CD4-positive, CD25-positive, alpha-beta regulatory T cell (primary cell): ENCODE measurements at regions not wholly inside any gene's neighbourhood (a gene's known extent, or its start where the extent isn't known, plus 50 kb on each side); places are given as distances from the start of the nearest gene placed in this dataset.

Experiments
- ATAC-seq, 2 donors: fragments of 150-1000 bp; cut with Tn5 transposase; one replicate each; pipeline ENCODE4 v1.10.0; 2021; ENCODE audit warnings: low read depth in 2 of 2, moderate number of reproducible peaks in 2 of 2, moderate library complexity in 1 of 2
- DNase-seq, 3 donors: peaks; one replicate each; pipeline versions ENCODE4 v3.0.0 to v3.0.0-alpha.2; 2012 to 2022; ENCODE audit warnings: mixed read lengths in 1 of 3
- H3K27ac ChIP-seq: one replicate; pipeline ENCODE4 v1.7.0; 2013; ENCODE audit warnings: mild to moderate bottlenecking, low read length; ENCODE audit not compliant: insufficient read depth, poor library complexity, severe bottlenecking
- H3K27me3 ChIP-seq: one replicate; pipeline ENCODE4 v1.7.0; 2013; ENCODE audit warnings: low read length; ENCODE audit not compliant: control insufficient read depth, insufficient read depth
- H3K36me3 ChIP-seq: one replicate; pipeline ENCODE4 v1.7.0; 2013; ENCODE audit warnings: mild to moderate bottlenecking, low read length, moderate library complexity; ENCODE audit not compliant: control insufficient read depth, insufficient read depth
- H3K4me1 ChIP-seq: 2 replicates; pipeline ENCODE4 v1.7.0; 2013; ENCODE audit warnings: mild to moderate bottlenecking, low read length; ENCODE audit not compliant: insufficient read depth, control insufficient read depth, poor library complexity, severe bottlenecking
- H3K4me3 ChIP-seq: one replicate; pipeline ENCODE4 v1.7.0; 2013; ENCODE audit warnings: low read depth, mild to moderate bottlenecking, low read length, moderate library complexity
- H3K9me3 ChIP-seq, 2 experiments: 1 replicate in 1 of 2; 2 replicates in 1 of 2; pipeline ENCODE4 v1.7.0; 2013; ENCODE audit warnings: low read length in 2 of 2, mild to moderate bottlenecking in 1 of 2, moderate library complexity in 1 of 2; ENCODE audit not compliant: control insufficient read depth in 2 of 2
- H3K27ac Mint-ChIP-seq, 3 donors: one replicate each; pipeline ENCODE4 v1.8.0; 2020 to 2022; ENCODE audit warnings: mild to moderate bottlenecking in 3 of 3, mixed read lengths in 3 of 3, moderate library complexity in 2 of 3
- H3K27me3 Mint-ChIP-seq: one replicate; pipeline ENCODE4 v1.8.0; 2022; ENCODE audit warnings: mild to moderate bottlenecking, mixed read lengths
- H3K36me3 Mint-ChIP-seq: one replicate; pipeline ENCODE4 v1.8.0; 2020; ENCODE audit warnings: mixed read lengths
- H3K4me1 Mint-ChIP-seq, 4 donors: one replicate each; pipeline ENCODE4 v1.8.0; 2020 to 2022; ENCODE audit warnings: mixed read lengths in 4 of 4, mild to moderate bottlenecking in 1 of 4
- H3K4me3 Mint-ChIP-seq, 4 donors: one replicate each; pipeline ENCODE4 v1.8.0; 2020 to 2022; ENCODE audit warnings: mild to moderate bottlenecking in 4 of 4, mixed read lengths in 4 of 4, moderate library complexity in 3 of 4
- H3K9me3 Mint-ChIP-seq, 7 donors: one replicate each; pipeline ENCODE4 v1.8.0; 2020 to 2022; ENCODE audit warnings: mixed read lengths in 7 of 7, mild to moderate bottlenecking in 3 of 7, moderate library complexity in 2 of 7

DNA sequence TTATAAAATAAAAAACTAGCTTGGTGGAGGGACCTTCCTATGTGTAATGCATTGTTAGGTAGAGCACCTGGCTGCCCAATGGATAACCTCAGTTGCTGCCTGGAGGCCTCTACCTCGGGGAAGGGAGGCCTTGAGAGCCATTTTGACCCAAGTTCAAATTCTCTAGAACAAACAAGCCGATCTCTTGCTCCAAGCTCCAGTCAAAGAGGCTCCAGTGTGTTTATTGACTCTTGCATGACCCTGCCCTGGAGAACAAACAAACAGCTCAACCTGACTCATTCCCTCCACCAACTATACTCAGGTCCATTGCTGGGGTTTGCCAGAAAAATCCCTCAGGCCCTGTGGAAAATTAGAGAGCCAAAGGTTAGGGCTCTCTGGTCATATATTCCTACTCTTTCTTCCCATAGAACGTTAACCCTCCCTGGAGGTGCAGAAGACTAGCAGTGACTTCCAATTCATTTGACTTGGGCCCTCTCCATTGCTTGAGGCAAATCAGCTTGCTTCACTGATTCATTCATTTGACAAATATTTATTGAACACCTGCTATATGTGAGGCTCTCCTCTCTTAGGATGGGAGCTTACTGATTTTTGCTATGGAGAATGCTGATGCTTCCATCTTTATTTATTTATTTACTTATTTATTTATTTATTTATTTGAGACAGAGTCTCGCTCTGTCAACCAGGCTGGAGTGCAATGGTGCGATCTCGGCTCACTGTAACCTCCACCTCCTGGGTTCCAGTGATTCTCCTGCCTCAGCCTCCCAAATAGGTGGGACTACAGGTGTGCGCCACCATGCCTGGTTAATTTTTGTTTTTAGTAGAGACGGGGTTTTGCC is 73.7 kb upstream of the CISTR start:
- H3K4me1 ChIP-seq: no peaks in the 10 kb centered on the region
- H3K27ac ChIP-seq: no peak overlapping the region
- H3K27ac Mint-ChIP-seq: no peak overlapping the region
- no peaks in the 10 kb centered on the region for H3K9me3 ChIP-seq
- H3K9me3 Mint-ChIP-seq: peaks cover 0 to 2% (median 0%) of the 10 kb centered on the region in 7 donors
- H3K27me3 Mint-ChIP-seq: peaks cover 43% of the 10 kb centered on the region
- H3K4me1 Mint-ChIP-seq: no peaks in the 10 kb centered on the region
- DNase-seq: no peak
- ATAC-seq: no peak
- no peak overlapping the region for H3K4me3 ChIP-seq
- H3K36me3 Mint-ChIP-seq: no peaks in the 10 kb centered on the region
- no peaks in the 10 kb centered on the region for H3K36me3 ChIP-seq
- H3K27me3 ChIP-seq: peaks cover 29% of the 10 kb centered on the region
- no peak overlapping the region for H3K4me3 Mint-ChIP-seq

DNA sequence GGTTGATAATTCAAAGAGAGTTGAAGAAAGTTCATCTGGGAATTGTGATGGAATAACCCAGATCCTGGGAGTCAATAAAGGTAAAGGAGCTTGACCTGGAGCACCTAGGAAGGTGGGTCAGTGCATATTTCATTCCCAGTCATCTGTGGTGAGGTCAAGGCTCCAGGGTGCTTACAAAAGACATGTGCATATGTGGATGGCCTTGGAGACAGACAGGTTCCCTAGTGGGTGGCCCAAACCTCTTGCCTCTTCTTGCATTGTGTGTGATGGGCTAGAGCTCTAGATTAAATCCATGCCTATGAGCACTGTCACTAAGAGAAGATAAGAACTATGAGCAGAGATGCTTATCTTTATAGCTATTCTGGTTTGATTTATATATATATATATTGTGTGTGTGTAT is 75.5 kb upstream of the CISTR start:
- H3K4me3 ChIP-seq: no peak overlapping the region
- H3K27me3 Mint-ChIP-seq: peaks cover 34% of the 10 kb centered on the region
- no peak overlapping the region for H3K27ac ChIP-seq
- H3K27me3 ChIP-seq: peaks cover 19% of the 10 kb centered on the region
- H3K36me3 ChIP-seq: no peaks in the 10 kb centered on the region
- no peaks in the 10 kb centered on the region for H3K4me1 Mint-ChIP-seq
- ATAC-seq: no peak
- peaks cover 0 to 2% (median 0%) of the 10 kb centered on the region in 7 donors for H3K9me3 Mint-ChIP-seq
- no peak for DNase-seq
- no peaks in the 10 kb centered on the region for H3K4me1 ChIP-seq
- H3K9me3 ChIP-seq: no peaks in the 10 kb centered on the region
- H3K36me3 Mint-ChIP-seq: no peaks in the 10 kb centered on the region
- no peak overlapping the region for H3K4me3 Mint-ChIP-seq
- no peak overlapping the region for H3K27ac Mint-ChIP-seq

DNA sequence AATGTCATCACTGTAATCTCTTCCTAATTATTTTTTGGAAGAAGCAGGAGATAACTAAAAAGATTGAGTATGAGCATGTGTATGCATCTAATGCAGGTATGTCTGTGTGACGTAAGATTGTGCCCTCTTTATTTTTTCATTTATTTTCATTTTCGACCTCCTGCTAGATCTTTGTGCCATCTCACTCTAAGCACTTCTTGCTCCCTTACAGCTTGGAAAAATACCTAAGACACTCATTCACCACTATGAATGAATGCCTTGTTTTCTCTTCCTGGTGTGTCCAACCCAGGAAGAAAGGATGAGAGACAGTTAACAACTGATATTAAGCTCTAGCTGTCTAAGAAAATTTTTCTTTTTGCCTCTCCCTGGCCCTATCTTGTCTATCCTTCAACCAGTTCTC is 76.8 kb upstream of the CISTR start:
- H3K27ac Mint-ChIP-seq: no peak overlapping the region

DNA sequence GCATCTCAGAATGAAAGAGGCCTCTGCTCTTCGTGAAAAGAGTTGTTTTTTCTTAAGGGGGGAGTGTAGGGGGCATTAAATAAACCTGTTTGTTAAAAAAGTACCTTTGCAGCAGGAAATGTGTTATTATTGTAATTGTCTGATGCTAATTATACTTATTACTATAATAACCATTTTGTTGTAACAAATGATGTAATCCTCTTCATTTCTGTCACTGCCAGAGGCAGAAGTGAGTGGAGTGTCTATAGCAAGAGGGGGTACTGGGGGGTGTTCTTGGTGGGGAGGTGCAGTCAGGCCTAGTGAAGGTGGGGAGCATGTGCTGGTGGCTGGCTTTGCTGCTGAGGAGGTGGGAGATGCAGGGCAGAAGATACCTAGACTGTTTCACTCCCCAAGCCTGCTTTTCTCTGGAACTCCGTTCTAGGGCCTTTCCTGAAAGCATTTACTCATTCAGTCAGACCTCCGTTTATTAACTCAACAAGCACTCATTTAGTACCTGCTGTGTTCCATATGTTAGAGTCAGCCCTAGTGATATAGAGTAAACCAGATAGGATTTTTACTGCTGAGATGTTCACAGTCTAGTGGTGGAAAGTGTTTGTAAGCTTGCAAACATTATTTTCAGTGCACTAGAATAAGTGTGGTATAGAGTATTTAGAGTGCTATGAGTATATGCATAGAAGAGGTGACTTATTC is 77.5 kb upstream of the CISTR start:
- Mint-ChIP-seq H3K9me3 (peaks cover 0 to 1% (median 0%) of the 10 kb centered on the region in 7 donors), H3K27me3 (peaks cover 41% of the 10 kb centered on the region), H3K36me3 (no peaks in the 10 kb centered on the region), H3K27ac (no peak overlapping the region), H3K4me3 (no peak overlapping the region), H3K4me1 (no peaks in the 10 kb centered on the region)
- DNase-seq: no peak
- H3K4me1 ChIP-seq: no peaks in the 10 kb centered on the region
- no peaks in the 10 kb centered on the region for H3K36me3 ChIP-seq
- H3K27me3 ChIP-seq: peaks cover 22% of the 10 kb centered on the region
- H3K4me3 ChIP-seq: no peak overlapping the region
- no peak for ATAC-seq
- H3K9me3 ChIP-seq: no peaks in the 10 kb centered on the region
- no peak overlapping the region for H3K27ac ChIP-seq

More for the DNA sequence above, 76.8 kb upstream of the CISTR start:
- Mint-ChIP-seq H3K36me3 (no peaks in the 10 kb centered on the region), H3K9me3 (peaks cover 0 to 2% (median 0%) of the 10 kb centered on the region in 7 donors), H3K4me1 (no peaks in the 10 kb centered on the region), H3K27me3 (peaks cover 34% of the 10 kb centered on the region), H3K4me3 (no peak overlapping the region)
- Histone ChIP-seq H3K4me3 (no peak overlapping the region), H3K27ac (no peak overlapping the region), H3K9me3 (no peaks in the 10 kb centered on the region), H3K36me3 (no peaks in the 10 kb centered on the region), H3K27me3 (peaks cover 20% of the 10 kb centered on the region), H3K4me1 (no peaks in the 10 kb centered on the region)
- DNase-seq (no peak), ATAC-seq (no peak)

- no peaks in the 10 kb centered on the region for H3K36me3 Mint-ChIP-seq
- H3K4me1 Mint-ChIP-seq: no peaks in the 10 kb centered on the region
- peaks cover 50% of the 10 kb centered on the region for H3K27me3 Mint-ChIP-seq
- no peak overlapping the region for H3K27ac ChIP-seq
- H3K36me3 ChIP-seq: no peaks in the 10 kb centered on the region
- H3K4me1 ChIP-seq: no peaks in the 10 kb centered on the region
- H3K4me3 Mint-ChIP-seq: no peak overlapping the region
- H3K27ac Mint-ChIP-seq: no peak overlapping the region
- H3K9me3 Mint-ChIP-seq: no peaks in the 10 kb centered on the region
- no peaks in the 10 kb centered on the region for H3K9me3 ChIP-seq
- ATAC-seq: no peak
- no peak for DNase-seq
- no peak overlapping the region for H3K4me3 ChIP-seq
- H3K27me3 ChIP-seq: peaks cover 18% of the 10 kb centered on the region
Observed at GRCh38 chr12:53830631-53831030, 78.9 kb upstream of the CISTR start.

DNA sequence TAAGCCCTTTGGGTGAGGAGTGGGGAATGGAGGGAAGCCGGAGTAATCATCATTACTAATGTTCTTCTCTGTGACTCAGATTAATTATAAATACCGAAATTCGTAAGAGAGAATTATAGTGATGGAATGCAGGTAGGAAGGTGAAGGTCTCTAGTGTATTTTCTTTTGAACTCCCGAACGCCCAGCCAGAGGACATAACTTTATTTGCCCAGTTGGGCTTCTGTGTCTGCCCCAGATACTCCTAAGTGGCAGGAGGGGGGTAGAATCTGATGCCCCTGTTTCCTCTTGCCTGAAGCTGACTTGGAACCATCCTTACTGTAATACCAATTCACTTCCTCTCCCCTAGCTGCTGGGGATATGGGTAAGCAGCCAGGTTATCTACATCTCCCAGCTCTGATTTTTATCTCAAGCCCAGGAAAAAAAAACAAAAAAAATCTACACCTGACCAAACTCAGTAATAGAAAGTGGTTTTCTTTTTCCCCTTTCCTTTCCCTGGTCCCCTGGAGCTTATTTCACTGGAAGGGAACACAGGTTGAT is 84.4 kb upstream of the CISTR start:
- H3K4me3 ChIP-seq: no peak overlapping the region
- H3K4me1 ChIP-seq: no peaks in the 10 kb centered on the region
- H3K9me3 ChIP-seq: no peaks in the 10 kb centered on the region
- peaks cover 44% of the 10 kb centered on the region for H3K27me3 Mint-ChIP-seq
- no peaks in the 10 kb centered on the region for H3K36me3 ChIP-seq
- no peak overlapping the region for H3K4me3 Mint-ChIP-seq
- DNase-seq: no peak
- no peak for ATAC-seq
- no peaks in the 10 kb centered on the region for H3K9me3 Mint-ChIP-seq
- no peak overlapping the region for H3K27ac ChIP-seq
- H3K4me1 Mint-ChIP-seq: no peaks in the 10 kb centered on the region
- peaks cover 21% of the 10 kb centered on the region for H3K27me3 ChIP-seq
- H3K27ac Mint-ChIP-seq: no peak overlapping the region
- no peaks in the 10 kb centered on the region for H3K36me3 Mint-ChIP-seq

DNA sequence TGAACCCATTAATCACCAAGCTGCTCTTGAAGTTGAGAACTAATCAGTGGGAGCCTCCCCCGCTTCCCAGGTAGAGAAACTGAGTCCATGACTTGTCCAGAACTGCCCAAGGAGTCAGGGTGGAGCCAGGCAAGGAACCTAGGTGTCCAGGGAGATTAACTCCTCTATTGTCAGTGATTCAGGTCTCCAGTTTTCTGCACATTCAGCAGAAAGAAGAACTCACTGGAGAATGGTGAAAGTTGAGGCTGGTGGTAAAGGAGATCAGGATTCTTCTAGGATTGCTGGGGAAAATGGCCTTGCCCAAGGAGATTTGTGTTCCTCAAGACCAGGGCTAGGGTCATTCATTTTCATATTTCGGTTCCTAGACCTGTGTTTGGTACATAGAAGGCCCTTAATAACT is 87.2 kb upstream of the CISTR start:
- Histone ChIP-seq H3K9me3 (no peaks in the 10 kb centered on the region), H3K27me3 (peaks cover 15% of the 10 kb centered on the region), H3K4me1 (no peaks in the 10 kb centered on the region), H3K4me3 (no peak overlapping the region), H3K27ac (no peak overlapping the region), H3K36me3 (no peaks in the 10 kb centered on the region)
- ATAC-seq (no peak), DNase-seq (no peak)
- no peak overlapping the region for H3K4me3 Mint-ChIP-seq
- H3K9me3 Mint-ChIP-seq: no peaks in the 10 kb centered on the region
- H3K27me3 Mint-ChIP-seq: peaks cover 45% of the 10 kb centered on the region
- no peaks in the 10 kb centered on the region for H3K4me1 Mint-ChIP-seq
- no peak overlapping the region for H3K27ac Mint-ChIP-seq
- H3K36me3 Mint-ChIP-seq: no peaks in the 10 kb centered on the region
